Muscle of back (tissue), 3 donors: ENCODE measurements at regions not wholly inside any gene's neighbourhood (a gene's known extent, or its start where the extent isn't known, plus 50 kb on each side); places are given as distances from the start of the nearest gene placed in this dataset.

Source experiments
- DNase-seq, 3 donors: peaks; one replicate each; pipeline versions ENCODE4 v3.0.0 to v3.0.0-alpha.2; 2013

- DNase-seq, result no peak
Measured at GRCh38 chrX:39601231-39602177, 496.3 kb downstream of the BCOR start.

GRCh38 chrX:39602195-39602594 is 495.6 kb downstream of the BCOR start:
- no peak for DNase-seq

- no peak for DNase-seq
Measured at GRCh38 chrX:39603230-39603629, 494.5 kb downstream of the BCOR start.

- DNase-seq, result peak in 1 of 3 donors; percentile 45
Measured at GRCh38 chrX:39605183-39605582, 492.6 kb downstream of the BCOR start.

GRCh38 chrX:39605866-39606265 is 491.9 kb downstream of the BCOR start:
- no peak for DNase-seq

GRCh38 chrX:39609941-39610340 is 487.8 kb downstream of the BCOR start:
- DNase-seq, result no peak

GRCh38 chrX:39611468-39611867 is 486.3 kb downstream of the BCOR start:
- DNase-seq, result no peak

- peak in 2 of 3 donors; percentile 48 to 60 for DNase-seq
Measured at GRCh38 chrX:39613482-39613995, 484.2 kb downstream of the BCOR start.

GRCh38 chrX:39613997-39614679 is 483.6 kb downstream of the BCOR start:
- DNase-seq, result no peak

- no peak for DNase-seq
Measured at GRCh38 chrX:39614680-39614998, 483.1 kb downstream of the BCOR start.

- DNase-seq, result peak in 2 of 3 donors; percentile 49 to 73
Measured at GRCh38 chrX:39616098-39616729, 481.5 kb downstream of the BCOR start.

GRCh38 chrX:39616731-39617130 is 481.0 kb downstream of the BCOR start:
- DNase-seq, result no peak

- DNase-seq, result no peak
Measured at GRCh38 chrX:39618178-39618577, 479.6 kb downstream of the BCOR start.

GRCh38 chrX:39619182-39620009 is 478.4 kb downstream of the BCOR start:
- DNase-seq, result no peak

- DNase-seq, result no peak
Measured at GRCh38 chrX:39624166-39624565, 473.6 kb downstream of the BCOR start.

- DNase-seq, result no peak
Measured at GRCh38 chrX:39625810-39626209, 471.9 kb downstream of the BCOR start.

GRCh38 chrX:39626749-39627148 is 471.0 kb downstream of the BCOR start:
- DNase-seq, result no peak

GRCh38 chrX:39627257-39627656 is 470.5 kb downstream of the BCOR start:
- no peak for DNase-seq

GRCh38 chrX:39629001-39629400 is 468.8 kb downstream of the BCOR start:
- no peak for DNase-seq

GRCh38 chrX:39630344-39630743 is 467.4 kb downstream of the BCOR start:
- no peak for DNase-seq
